OCI-LY3 (cell line): ENCODE measurements at regions not wholly inside any gene's neighbourhood (a gene's known extent, or its start where the extent isn't known, plus 50 kb on each side); places are given as distances from the start of the nearest gene placed in this dataset.

Experiments
- H2AFZ ChIP-seq: fragments of 200-600, 300-600 bp; shearing (Covaris generic); 2 replicates; pipeline ENCODE4 v1.6.0; 2014; ENCODE audit warnings: antibody characterized with exemption, low read depth, low read length
- H3K27ac ChIP-seq: fragments of 200-600, 300-600 bp; sonication (generic); 2 replicates; pipeline ENCODE4 v1.5.1; 2014; ENCODE audit warnings: mild to moderate bottlenecking, low read length, moderate library complexity, mixed read lengths
- H3K27me3 ChIP-seq: fragments of 200-600, 300-600 bp; sonication (generic); 2 replicates; pipeline ENCODE4 v1.6.1; 2014; ENCODE audit warnings: low read depth, low read length, mixed read lengths
- H3K36me3 ChIP-seq: fragments of 200-600, 300-600 bp; sonication (generic); replicated peaks from 2 replicates; pipeline ENCODE3; 2014; ENCODE audit warnings: low read depth, low read length, mixed read lengths
- H3K4me1 ChIP-seq: fragments of 300-600, 200-600 bp; sonication (generic); 2 replicates; pipeline ENCODE4 v1.6.1; 2014; ENCODE audit warnings: low read length, mixed read lengths
- H3K4me2 ChIP-seq: fragments of 200-600, 300-600 bp; sonication (generic); 2 replicates; pipeline ENCODE4 v1.6.1; 2014; ENCODE audit warnings: low read length, mixed read lengths
- H3K4me3 ChIP-seq: fragments of 300-600, 200-600 bp; sonication (generic); 2 replicates; pipeline ENCODE4 v1.5.1; 2014; ENCODE audit warnings: antibody characterized with exemption, mild to moderate bottlenecking, low read length, moderate library complexity
- H3K79me2 ChIP-seq: fragments of 300-600, 200-600 bp; shearing (Covaris generic); 2 replicates; pipeline ENCODE4 v1.6.1; 2014; ENCODE audit warnings: mild to moderate bottlenecking, low read length, mixed read lengths
- H3K9ac ChIP-seq: fragments of 300-600, 200-600 bp; shearing (Covaris generic); 2 replicates; pipeline ENCODE4 v1.6.0; 2014; ENCODE audit warnings: mild to moderate bottlenecking, low read length, moderate library complexity
- H3K9me3 ChIP-seq: fragments of 200-600, 300-600 bp; shearing (Covaris generic); 2 replicates; pipeline ENCODE4 v1.6.1; 2014; ENCODE audit warnings: low read length, mixed read lengths; ENCODE audit not compliant: insufficient read depth
- H4K20me1 ChIP-seq: fragments of 200-600, 300-600 bp; sonication (generic); 2 replicates; pipeline ENCODE4 v1.6.1; 2016; ENCODE audit warnings: low read length, mixed read lengths; ENCODE audit not compliant: insufficient read depth
- EZH2phosphoT487 ChIP-seq: fragments of 200-600 bp; shearing (Covaris generic); IDR thresholded peaks from 2 replicates; pipeline ENCODE4 v1.6.1; 2018; ENCODE audit warnings: antibody characterized with exemption, mixed run types, low read depth
- TF ChIP-seq, protein P1 (sequence below): fragments of 200-600, 300-600 bp; sonication (generic); IDR thresholded peaks from 2 replicates; pipeline ENCODE4 v1.5.1; 2014; ENCODE audit warnings: antibody characterized with exemption, low read length, low read depth

DNA sequence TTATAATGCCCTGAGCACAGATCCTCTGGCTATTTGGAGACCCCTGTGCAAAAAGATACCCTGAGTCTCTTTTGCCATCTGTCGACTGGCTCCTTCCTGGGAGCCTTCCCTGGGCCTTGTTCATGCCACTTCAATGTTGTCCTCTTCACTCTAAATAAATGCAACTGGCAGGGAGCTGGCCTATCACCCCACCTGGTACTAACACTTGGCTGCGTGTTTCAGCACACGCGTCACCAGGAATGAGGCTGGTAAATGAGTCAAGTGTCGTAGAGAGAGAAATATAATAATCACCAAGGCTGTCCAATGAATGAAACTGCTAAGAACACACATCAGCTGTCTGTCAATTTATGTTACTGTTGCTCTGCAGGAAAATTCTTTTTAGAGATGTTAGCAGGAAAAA is 374.6 kb upstream of the JARID2 start:
- no peaks in the 10 kb centered on the region for H4K20me1 ChIP-seq
- no peak overlapping the region for H2AFZ ChIP-seq
- TF ChIP-seq, protein P1, sequence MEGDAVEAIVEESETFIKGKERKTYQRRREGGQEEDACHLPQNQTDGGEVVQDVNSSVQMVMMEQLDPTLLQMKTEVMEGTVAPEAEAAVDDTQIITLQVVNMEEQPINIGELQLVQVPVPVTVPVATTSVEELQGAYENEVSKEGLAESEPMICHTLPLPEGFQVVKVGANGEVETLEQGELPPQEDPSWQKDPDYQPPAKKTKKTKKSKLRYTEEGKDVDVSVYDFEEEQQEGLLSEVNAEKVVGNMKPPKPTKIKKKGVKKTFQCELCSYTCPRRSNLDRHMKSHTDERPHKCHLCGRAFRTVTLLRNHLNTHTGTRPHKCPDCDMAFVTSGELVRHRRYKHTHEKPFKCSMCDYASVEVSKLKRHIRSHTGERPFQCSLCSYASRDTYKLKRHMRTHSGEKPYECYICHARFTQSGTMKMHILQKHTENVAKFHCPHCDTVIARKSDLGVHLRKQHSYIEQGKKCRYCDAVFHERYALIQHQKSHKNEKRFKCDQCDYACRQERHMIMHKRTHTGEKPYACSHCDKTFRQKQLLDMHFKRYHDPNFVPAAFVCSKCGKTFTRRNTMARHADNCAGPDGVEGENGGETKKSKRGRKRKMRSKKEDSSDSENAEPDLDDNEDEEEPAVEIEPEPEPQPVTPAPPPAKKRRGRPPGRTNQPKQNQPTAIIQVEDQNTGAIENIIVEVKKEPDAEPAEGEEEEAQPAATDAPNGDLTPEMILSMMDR, result no peak
- no peak for TF ChIP-seq EZH2phosphoT487
- H3K9ac ChIP-seq, result no peak overlapping the region
- H3K9me3 ChIP-seq, result no peaks in the 10 kb centered on the region
- H3K4me3 ChIP-seq, result no peak overlapping the region
- no peak overlapping the region for H3K27ac ChIP-seq
- no peaks in the 10 kb centered on the region for H3K27me3 ChIP-seq
- no peak overlapping the region for H3K4me2 ChIP-seq
- H3K79me2 ChIP-seq, result no peaks in the 10 kb centered on the region
- peaks cover 42% of the 10 kb centered on the region for H3K4me1 ChIP-seq
- no peaks in the 10 kb centered on the region for H3K36me3 ChIP-seq

DNA sequence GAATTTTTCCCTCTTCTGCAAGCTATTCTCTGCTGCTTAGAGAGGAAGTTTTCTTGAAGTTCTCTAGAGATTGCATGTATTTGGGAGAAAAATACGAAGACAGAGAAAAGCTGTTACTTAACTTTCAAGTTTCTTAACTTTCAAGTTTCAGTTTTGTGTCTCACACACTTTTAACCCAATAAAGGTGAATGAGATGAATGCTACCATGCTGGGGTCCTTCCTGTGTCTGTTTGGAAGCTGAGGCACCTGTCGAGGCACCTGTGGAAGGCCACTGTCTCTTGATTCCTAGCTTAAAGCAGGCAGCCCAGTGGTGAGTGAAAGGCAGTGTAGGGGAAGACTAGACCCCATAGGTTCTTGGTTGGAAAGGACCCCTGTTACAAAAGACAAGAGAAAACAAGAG is 372.8 kb upstream of the JARID2 start:
- Histone ChIP-seq H3K4me3 (peak overlapping the region; percentile 15; the same call in 1 of the 2 replicates), H3K36me3 (no peaks in the 10 kb centered on the region), H3K9ac (no peak overlapping the region), H3K79me2 (no peaks in the 10 kb centered on the region), H2AFZ (no peak overlapping the region), H4K20me1 (no peaks in the 10 kb centered on the region), H3K9me3 (no peaks in the 10 kb centered on the region), H3K4me2 (peak overlapping the region; percentile 41), H3K4me1 (peaks cover 59% of the 10 kb centered on the region), H3K27ac (peak overlapping the region; percentile 11; the same call in 1 of the 2 replicates), H3K27me3 (no peaks in the 10 kb centered on the region)
- TF ChIP-seq EZH2phosphoT487, result no peak
- TF ChIP-seq, protein P1, result no peak

DNA sequence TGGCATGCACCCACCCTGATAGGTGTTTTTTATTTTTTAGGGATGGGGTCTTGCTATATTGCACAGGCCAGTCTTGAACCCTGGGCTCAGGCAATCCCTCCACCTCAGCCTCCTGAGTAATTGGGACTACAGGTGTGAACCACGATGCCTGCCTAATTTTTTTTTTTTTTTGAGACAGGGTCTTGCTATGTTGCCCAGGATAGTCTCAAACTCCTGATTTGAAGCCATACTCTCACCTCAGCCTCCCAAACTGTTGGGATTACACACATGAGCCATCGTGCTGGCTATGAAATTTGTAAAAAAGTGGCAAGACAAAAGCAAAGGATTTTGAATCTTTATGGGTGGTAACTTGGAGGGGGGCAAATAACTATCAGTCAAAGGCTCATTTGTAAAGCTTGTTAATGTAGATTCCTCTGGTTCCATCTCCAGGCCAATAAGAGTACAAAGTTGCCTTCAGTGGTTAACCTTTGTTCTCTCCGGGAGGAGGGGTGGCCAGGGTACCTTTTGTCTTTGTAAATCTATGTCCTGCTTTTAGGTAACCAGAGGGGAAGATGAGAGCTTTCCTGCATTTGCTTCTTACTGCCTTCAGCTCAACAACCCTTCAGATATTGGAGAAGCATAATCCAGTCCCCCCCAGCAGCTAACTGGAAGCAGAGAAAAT is 372.0 kb upstream of the JARID2 start:
- Histone ChIP-seq H3K9ac (no peak overlapping the region), H4K20me1 (no peaks in the 10 kb centered on the region), H3K79me2 (no peaks in the 10 kb centered on the region), H3K36me3 (no peaks in the 10 kb centered on the region), H3K4me2 (peak overlapping the region; percentile 41; the same call in 1 of the 2 replicates), H3K4me1 (peaks cover 67% of the 10 kb centered on the region), H2AFZ (no peak overlapping the region), H3K4me3 (no peak overlapping the region), H3K27ac (no peak overlapping the region), H3K27me3 (no peaks in the 10 kb centered on the region), H3K9me3 (no peaks in the 10 kb centered on the region)
- TF ChIP-seq, protein P1, result peak; percentile 7; the same call in 1 of the 2 replicates
- no peak for TF ChIP-seq EZH2phosphoT487

DNA sequence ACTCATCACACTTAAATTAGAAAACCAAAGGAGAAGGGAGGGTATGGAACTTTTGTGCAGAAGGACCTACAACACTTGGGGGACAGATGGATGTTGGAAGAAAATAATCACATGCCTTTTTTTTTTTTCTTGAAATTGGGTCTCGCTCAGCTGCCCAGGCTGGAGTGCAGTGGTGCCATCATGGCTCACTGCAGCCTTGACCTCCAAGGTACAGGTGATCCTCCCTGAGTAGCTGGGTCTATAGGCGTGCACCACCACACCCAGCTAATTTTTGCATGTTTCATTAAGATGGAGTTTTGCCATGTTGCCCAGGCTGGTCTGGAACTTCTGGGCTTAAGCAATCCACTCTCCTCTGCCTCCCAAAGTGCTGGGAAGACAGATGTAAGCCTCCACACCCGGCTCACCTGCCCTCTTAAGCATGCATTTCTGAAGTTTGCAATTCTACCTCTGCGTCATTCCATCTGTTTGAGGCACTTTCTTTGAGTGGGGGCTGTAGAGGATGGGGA is 370.8 kb upstream of the JARID2 start:
- Histone ChIP-seq H3K27me3 (no peaks in the 10 kb centered on the region), H3K9ac (peak overlapping the region; percentile 12; the same call in 1 of the 2 replicates), H3K27ac (peak overlapping the region; percentile 91), H4K20me1 (no peaks in the 10 kb centered on the region), H3K4me3 (no peak overlapping the region), H2AFZ (no peak overlapping the region), H3K4me2 (peak overlapping the region; percentile 73), H3K4me1 (peaks cover 67% of the 10 kb centered on the region), H3K9me3 (no peaks in the 10 kb centered on the region), H3K36me3 (no peaks in the 10 kb centered on the region), H3K79me2 (no peaks in the 10 kb centered on the region)
- no peak for TF ChIP-seq EZH2phosphoT487
- TF ChIP-seq, protein P1, result no peak
